Stimulated activated CD8-positive, alpha-beta memory T cell treated with anti-CD3 and anti-CD28 coated beads, Interleukin-4, amount 100 ng/mL, for 48 hours (primary cell): ENCODE measurements at regions not wholly inside any gene's neighbourhood (a gene's known extent, or its start where the extent isn't known, plus 50 kb on each side); places are given as distances from the start of the nearest gene placed in this dataset.
A peak's percentile ranks its signal among the peaks of the same experiment; 100 is the strongest.
"Not testable (repeated sequence)": the region's sequence is repeated elsewhere in the genome, so short reads cannot be mapped to it uniquely, and the experiment has no call there.

Experiments used
- DNase-seq: peaks from one replicate; pipeline ENCODE4 v3.0.0-alpha.2; 2020

DNA sequence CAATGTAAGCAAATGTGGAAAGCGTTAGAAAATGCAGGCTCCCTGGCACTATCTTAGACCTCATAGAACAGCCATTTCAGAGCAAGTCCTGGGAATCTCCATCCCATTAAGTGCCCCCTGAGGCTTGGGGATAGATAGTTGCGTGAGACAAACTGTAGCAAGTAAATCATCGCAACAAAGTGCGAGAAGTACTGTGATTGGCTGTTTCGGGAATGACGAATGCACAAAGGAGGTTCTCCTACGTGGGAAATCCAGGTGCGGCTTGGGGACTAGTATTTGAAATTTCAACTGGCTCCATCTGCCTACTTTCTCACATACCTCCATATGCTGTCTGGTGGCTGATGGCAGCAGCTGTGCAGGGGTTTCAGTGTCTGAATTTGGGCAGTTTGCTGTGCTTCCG is 84.5 kb downstream of the PLEKHG1 start:
- no peak for DNase-seq

DNA sequence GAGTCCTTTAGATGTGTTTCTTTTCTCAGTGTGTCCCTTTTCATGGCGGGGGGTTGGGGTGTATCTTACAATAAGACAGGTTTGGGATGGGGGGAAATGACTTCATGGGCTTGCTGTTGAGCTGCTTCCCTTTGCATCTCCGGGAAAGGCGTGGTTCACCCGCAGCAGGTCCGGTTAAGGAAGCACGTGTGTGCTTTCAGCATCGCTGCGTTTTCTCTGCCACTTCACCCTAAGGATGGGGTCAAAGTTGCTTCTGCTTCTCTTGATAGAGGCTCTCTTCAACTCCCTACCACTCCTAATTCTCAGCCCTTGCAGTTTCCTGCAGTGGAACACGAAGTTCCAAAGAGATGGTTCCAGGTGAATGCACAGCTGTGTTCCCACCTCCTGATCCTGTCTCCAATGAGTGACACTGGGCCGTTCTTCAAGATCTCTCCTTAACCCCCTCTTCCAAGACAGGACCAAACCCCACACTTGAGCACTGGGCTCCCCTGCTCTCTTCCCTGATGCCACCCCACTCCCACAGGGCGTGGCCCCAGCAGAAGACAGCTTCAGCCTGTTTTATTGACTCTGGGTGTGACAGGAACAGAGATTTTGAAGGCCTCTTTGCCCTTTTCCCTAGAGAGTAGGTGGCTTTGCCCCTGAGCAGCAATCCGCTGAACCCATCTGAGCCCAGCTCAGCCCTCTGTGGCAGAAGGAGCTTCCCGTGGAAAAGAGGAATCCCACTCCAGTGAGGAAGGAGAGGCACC is 85.2 kb downstream of the PLEKHG1 start:
- no peak for DNase-seq

DNA sequence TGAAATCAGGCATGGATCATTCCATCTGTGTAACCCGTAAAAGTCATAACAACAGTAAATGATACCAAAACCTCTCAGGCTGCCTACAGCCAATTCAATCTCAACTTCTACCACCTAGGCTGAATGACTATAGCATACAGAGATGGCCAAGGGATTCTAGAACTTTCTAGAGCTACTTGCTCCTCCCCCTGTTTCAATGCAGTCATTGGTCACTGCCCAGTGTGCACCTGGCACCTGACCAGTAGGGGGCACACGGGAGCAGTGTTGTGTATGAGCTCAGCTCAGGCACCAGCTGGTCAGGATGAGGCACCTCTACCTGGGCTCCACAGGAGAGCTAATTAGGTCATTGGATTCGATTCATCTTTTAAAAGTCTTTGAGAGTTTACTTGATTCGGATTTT is 86.2 kb downstream of the PLEKHG1 start:
- peak; percentile 80 for DNase-seq

DNA sequence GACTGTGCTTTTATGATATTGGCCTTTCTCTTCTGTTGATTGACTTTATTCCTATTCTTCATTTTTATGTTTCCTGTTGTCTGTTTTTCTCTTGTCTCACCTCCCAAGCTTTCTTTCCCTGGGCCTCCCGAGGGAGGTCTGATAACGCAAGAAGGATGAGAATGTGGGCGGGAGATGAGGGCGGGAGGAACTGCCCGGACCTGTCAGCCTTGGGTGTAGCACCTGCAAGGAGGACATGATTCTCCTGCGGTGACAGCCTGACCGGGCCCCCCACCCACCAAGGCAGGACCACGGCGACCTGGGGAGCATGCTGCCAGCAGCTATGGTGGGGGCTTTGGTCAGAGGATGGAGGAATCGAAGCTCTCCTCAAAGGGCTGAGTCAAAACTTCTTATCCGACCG is 86.9 kb downstream of the PLEKHG1 start:
- no peak for DNase-seq

DNA sequence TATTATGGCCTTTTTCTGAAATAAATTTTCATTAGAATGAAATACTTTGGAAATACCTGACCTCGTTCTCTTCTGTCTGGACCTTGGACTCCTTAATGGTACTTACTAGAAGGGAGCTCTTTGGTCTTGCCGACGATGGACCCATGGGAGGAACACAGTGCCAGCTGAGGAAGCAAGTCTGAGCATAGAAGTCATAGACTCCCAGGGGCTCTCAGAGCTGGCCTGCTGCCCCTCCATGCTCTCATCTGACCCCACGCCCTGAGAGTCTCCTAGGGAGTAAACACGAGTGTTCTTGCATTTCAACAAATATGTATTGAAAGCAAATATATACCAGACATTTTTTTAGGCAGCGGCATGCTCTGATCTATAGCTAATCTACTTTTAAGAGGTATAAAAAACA is 87.8 kb downstream of the PLEKHG1 start:
- DNase-seq = no peak

DNA sequence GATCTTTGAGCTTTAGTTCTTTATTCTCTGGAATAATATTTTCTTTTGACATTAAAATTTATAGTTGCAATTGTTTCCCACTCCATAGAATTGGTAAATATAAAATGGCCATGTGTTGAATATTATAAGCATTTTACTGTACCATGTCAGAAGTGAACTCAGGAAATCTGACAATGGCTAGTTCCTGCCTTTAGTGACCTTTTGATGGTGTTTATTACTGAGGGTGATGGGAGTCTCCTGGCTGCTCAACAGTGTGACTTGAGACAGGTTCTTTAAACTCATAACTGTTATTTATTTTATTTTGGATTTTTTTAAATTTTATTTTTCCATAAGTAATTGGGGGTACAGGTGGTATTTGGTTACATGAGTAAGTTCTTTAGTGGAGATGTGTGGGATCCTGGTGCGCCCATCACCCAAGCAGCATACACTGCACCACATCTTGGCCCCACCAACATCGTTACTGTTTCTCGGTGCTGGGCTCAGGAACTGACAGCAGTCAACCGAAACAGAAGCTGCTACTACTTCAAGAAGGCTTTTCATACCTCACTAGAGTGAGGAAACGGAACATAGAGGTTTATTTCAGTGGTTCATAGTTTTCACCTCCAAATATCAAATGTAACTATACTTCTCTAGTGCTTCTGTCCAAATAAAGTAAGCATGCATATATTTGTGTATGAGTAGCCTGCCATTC is 90.4 kb downstream of the PLEKHG1 start:
- no peak for DNase-seq

DNA sequence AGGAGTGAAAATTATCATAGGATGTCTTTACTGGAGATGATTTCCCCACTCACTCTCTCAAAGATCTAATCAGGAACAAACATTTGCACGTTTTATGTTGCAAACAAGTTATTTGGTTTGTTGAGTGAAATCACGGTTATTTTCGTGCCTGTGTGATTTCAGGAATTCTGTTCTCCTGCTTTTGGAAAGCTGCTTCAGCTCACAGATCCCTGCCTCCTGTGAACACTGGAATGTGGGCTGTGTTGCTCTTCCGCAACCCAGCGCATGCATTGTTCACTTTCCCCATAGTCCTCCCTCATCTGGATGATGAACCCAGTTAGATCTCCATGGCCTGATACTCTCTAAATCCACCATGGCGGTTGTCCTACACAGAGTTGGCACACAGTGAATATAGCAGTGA is 91.0 kb downstream of the PLEKHG1 start:
- DNase-seq = no peak

DNA sequence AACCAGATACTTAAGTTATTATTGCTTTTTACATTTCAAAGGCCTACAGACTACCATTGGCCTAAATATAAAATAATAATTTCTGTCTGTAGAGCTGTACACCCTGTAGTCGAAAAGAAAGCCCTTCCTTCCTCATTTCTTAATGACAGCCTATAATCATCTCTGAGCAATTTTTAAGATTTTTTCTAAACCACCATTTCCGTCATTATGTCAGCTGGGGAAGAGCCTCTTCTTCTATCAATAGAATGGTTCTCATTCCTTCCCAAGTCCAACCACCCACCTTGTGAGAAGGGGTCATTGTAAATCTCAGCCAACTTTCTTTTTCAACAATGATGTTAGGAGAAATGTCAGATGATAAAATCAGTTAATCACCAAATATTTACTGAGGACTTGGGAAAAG is 91.8 kb downstream of the PLEKHG1 start:
- DNase-seq = no peak

DNA sequence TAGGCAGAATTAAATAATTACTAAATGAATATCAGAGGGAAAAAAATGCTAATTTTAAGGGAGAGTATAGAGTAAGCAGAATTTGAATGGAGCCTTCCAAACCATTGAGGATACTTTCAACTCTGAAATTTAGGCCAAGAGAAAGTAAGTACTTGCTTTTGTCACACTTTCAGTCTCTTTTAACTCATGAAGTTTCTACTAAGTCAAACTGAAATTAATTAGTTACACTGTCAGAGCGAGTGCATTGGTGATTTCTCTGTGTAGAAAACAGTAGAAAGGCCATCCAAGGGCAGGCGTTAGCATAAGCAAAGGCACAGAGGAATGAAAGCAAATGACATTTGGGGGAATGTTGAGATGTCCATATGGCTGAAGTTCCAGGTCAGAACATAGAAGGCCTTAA is 92.9 kb downstream of the PLEKHG1 start:
- no peak for DNase-seq

DNA sequence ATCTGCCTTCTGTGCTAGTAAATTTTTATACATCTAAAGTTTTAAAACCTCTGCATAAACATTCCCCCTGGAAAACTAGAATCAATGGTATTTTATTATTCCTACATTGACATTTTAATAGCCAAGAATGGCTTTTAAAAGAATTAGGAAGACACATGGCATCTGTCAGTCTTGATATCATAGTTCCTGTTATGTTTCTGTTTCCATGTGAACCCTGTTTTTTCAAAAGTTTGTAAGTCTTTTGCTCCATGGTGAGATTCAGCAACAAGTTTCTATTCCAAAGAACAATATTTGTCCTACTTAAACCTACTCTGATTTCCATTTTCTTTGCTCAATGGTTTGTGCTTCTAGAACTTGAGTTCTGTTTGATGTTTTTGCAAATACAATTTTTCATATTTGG is 95.2 kb downstream of the PLEKHG1 start:
- DNase-seq = no peak

DNA sequence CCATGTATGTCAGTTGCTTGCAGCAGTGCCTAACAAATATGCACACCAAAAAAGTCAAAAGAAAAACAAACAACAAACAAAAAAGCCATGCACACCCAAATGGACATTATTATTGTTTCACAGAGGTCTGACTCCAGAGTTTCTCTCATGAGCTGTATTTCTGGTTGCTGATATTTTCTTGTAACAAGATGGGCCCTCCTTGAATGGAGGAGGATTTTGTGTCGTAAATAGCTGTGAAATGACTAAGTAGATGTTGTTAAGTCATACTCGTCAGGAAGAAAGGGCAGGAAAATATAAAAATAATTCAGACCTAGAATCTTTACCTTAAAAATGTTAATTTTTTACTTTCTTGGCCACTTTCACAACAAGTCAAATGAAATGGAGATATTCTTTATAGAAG is 96.0 kb downstream of the PLEKHG1 start:
- no peak for DNase-seq

DNA sequence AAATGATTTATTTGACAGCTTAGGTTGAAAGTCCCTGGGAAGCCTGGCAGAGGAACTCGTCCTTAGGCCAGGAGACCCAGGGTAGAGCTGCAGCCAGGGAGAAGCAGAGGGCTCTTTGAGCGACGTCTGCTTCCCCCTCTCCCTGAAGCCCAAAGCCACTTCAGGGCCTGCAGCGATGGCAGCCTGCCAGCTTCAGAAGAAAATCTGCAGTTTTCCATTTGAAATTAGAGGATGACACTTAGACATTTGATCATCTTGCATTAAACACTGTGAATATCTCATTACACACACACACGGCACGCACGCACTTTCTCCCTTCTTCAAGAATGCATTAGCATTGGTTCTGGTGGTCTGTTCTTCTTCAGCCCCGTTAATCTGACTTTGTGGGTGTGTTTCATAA is 96.5 kb downstream of the PLEKHG1 start:
- no peak for DNase-seq

DNA sequence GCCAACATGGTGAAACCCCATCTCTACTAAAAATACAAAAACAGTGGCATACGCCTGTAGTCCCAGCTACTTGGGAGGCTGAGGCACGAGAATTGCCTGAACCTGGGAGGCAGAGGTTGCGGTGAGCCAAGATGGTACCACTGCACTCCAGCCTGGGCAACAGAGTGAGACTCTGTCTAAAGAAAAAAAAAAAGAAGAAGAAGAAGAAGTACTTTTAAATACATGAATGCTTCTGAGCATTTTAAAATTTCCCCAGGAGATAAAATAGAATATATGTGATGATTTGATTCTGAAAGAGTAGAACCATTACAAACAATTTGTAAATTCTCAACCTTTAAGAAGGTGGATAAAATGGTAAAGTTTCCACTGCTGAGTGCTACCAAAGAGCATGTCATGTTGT is 97.2 kb downstream of the PLEKHG1 start:
- not testable (repeated sequence) for DNase-seq

DNA sequence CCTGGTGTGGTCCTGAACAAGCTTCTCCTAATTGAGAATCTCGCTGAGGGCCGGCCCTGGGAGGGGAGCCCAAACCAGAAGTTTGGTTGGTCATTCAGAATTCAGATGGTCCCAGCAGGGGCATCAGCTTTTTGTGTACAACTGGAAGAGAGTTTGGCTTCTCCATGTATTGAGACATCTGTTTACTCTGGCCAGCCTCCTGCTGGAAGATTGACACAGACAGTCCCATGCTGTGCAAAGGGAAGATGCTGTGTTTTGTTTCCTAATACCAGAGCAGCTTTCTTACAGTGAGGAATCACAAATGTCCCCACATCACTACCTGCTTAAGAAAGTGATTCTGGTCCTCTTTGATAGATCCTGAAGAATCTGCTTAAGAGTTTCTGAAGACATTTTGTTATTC is 97.8 kb downstream of the PLEKHG1 start:
- no peak for DNase-seq

DNA sequence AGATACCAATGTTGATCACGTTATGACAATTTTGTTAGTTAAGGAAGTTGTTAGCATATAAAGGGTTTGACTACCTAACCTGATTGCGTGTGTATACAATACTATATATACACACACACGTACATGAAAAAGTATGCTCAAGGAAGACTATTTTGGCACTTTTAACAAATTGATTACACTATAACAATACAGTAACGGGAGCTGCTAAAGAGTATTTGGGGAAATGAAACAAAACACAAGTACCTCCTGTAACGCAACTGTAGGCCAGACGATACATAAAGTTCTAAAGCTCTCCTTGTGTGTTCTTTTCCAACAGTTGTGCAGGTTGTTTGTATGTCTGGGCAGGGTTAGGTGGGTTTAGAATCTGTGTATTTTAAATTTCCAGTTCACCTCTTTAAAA is 98.7 kb downstream of the PLEKHG1 start:
- no peak for DNase-seq

DNA sequence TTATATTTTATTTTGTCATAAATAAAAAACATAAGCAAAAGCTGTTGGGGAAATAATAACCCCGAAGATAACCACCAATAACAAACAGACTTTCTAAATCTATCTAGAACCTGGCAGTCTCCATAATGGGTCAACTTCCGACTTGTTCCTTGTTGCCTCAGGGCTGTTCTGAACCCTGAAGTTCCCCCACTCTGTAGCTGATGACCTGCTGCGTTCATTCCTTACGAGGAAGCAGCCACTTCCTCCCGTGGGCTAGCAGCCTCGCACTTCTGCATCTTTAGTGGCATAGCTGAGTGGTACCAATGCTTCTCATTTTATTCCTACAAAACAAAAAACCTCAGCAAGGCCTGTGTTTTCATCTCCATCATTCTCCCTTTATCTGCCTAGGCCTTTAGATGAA is 103.0 kb downstream of the PLEKHG1 start:
- DNase-seq = no peak

DNA sequence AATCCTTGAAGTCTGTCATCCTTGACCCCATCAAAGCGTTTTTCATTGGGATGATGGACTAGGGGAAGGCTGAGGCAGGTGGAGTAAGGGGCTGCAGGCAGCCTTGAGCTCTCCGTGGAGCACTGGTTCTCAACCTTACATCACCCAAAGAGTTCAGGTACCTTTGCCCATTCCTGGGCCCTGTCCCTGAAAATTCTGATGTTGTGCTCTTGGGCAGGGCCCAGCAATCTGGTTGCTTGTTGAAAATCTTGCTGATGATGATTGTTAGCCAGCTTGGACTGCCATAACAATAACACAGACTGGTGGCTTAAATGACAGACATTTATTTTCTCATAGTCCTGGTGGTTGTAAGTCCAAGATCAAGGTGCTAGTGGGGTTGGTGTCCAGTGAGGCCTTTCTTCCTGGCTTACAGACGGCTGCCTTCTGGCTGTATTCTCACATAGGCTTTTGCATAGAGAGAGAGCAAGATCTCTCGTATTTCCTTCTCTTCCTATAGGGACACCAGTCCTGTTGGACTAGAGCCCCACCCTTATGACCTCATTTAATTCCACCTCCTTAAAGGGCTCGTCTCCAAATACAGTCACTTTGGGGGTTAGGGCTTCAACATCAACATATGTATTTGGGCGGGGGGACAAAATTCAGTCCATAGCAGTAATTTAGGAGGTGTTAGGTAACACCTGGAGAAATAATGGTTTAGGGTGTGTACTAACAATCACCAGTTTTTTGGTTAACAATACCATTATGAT is 104.9 kb downstream of the PLEKHG1 start:
- no peak for DNase-seq

DNA sequence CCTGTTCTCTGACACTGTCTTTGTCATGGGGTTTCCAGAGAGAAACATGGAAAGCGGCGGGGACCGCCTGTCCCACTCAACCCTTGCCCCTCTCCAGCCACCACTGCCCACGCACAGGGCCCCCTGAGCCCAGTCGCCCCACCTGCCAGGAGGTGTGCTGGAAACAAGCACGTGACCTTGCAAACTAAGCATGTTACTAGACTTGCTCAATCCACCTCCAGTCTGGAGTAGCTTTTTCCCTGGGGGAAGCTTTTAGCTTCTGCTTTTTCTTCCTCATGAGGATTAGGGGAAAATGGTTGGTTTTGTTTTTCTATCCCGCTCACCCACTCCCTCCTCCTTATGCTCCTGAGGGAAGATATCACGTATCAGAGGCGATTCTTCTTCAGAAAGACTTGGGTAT is 105.7 kb downstream of the PLEKHG1 start:
- no peak for DNase-seq

DNA sequence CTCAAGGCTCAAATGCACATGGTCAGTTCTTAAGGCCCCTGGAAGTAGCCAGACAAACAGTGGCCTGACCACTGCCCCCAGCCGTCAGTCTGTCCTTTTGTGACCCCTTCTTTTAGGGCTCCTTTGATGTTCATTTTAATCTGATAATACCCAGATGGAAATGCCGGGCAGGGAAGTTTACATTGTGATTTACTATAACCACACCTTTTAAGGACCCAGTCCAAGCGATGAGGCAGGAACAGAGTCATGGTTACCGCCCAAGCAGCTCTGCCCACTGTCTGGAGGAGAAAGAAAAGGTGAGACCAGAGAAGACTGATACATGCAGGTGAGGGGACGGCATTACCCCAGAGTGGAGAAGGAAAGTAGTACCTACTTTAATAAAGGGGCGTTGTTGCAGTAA is 110.6 kb downstream of the PLEKHG1 start:
- no peak for DNase-seq

DNA sequence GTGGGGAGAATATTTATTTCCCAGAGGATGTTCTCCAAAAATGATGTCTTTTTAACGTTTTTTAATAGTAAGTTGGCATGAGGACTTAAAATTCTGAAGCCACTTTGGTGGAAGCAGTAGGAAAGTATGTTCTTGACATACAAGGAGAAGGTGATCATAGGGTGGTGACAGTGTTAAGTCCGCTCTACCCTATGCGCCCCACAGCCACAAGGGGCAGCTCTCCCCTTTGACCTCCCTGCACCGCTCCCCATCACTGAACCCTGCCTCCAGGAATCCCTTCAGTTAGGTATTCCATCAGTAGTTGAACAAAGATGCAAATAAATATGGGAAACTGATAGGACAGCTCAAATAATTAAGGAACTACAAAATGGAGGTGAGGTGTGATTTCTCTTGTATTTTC is 111.4 kb downstream of the PLEKHG1 start:
- DNase-seq = no peak

DNA sequence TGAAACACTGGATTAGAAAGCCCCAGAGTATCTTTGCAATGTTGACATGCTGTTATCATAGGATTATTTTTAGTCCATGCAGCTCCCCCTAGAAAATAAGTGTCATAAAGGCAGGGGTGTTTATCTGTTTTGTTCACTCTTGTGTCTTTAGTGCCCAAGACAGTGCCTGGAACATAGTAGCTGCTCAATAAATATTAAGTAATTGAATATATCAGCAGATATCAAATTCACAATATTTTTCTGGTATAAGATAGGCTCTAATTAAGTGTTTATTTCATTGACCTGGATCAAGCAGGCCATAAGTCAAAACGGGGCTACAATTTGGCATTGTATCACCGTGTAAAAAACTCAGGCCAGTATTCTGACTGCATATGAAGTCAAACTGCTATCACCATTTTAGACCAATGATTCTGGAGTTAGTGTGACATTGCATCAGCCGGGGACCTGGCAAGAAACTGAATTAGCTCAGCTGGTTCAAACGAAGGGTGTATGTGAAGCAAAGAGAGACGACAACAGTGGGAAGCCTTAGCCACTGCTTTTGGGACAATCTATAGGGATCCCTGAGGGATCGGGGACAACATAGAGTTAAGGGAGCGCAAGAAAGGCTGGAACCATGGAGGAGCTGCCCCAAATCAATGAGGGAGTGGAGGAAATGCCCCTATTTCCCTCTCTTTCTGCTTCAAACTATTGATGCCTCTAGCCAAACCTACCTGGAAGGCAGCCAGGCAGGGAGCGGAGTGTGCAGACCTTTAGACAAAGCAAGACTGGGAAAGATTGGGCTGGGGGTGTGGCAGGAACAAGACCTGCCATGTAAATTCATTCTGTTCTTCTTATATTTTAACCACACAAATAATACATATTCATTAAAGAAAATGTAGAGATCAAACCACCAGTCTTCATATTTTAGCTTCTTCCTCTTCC is 112.2 kb downstream of the PLEKHG1 start:
- DNase-seq = no peak

DNA sequence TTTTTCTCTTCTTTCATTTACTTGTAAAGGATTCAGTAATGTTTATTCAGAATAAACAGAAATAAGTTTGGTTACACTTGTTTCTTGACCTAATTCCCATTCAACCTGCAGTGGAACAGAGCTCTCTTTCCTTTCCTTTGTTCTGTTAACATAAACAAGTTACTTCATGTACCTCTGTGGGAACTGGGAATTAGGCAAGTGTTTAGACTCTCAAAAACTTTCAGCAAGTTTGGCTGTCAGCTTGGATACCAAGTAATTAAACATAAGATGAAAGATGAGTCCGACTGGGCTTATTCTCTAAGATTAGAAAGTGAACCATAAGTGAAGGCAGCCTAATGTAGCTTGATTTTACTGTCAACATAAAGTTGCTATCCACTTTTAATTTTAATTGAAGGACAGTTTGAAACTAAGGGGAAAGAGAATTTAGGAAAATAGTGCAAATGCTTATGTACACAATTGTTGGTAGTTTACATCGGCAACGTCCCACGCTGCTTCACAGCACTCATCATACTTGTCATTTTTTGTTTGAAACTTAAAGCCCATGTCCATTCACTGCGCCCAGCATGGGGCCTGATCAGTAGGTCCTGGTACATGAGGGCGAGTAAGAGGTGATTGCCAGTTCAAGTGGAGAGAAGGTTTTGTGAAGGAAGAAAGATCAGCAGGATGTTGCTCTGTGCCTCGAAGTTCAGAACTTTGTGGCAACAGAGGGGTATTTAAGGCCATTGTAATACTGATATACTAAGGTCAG is 113.0 kb downstream of the PLEKHG1 start:
- no peak for DNase-seq
